ENCODE measurements at regions not wholly inside any gene's neighbourhood (a gene's known extent, or its start where the extent isn't known, plus 50 kb on each side); places are given as distances from the start of the nearest gene placed in this dataset.

DNA sequence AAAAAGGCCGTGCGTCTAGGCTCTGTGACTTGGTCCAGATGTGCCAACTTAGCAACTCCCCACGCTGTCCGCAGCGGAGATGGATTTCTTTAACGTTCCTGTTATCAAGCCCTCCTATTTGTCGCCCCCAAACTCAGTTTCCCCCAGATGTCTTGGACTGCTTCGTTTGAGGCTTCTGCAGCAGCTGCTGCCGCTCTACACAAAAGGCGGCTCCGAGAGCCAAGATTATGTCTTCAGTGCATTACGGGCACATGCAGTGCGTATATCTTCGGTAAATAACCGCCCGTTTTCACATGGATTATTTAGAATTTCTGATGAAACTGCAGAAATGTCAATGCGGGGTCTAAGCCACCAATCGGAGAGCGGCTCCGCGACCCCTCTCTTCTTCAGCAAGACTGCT, 240.6 kb upstream of the ZFHX3 start:
- TF ChIP-seq SIX5 (IDR thresholded peaks at IDR 0.05; ENCODE audit: low read depth, low read length) (no peak), TCF12 (IDR thresholded peaks at IDR 0.05; ENCODE audit: low read depth, low read length) (no peak), EZH2 (IDR thresholded peaks at IDR 0.05; ENCODE audit: low read depth, low read length, severe bottlenecking) (no peak), POLR2A (IDR thresholded peaks at IDR 0.05; ENCODE audit: control extremely low read depth in 1 of 2, low read depth in 2 of 2, low read length in 2 of 2) (no peak), SP1 (IDR thresholded peaks at IDR 0.05; ENCODE audit: low read depth, low read length) (no peak), KDM1A (IDR thresholded peaks at IDR 0.05; ENCODE audit: borderline replicate concordance, low read length) (no peak), SRF (IDR thresholded peaks at IDR 0.05; ENCODE audit: low read depth, low read length) (no peak), EGR1 (IDR thresholded peaks at IDR 0.05; ENCODE audit: borderline replicate concordance, low read depth, low read length) (no peak), CBX8 (IDR thresholded peaks at IDR 0.05; ENCODE audit: borderline replicate concordance, low read depth, low read length) (no peak), RFX5 (IDR thresholded peaks at IDR 0.05; ENCODE audit: borderline replicate concordance, low read depth, low read length) (no peak), TEAD4 (IDR thresholded peaks at IDR 0.05; ENCODE audit: low read depth, low read length) (no peak), FOSL1 (IDR thresholded peaks at IDR 0.05; ENCODE audit: insufficient read depth, low read depth, low read length) (no peak)
- TF ChIP-seq, protein P1, sequence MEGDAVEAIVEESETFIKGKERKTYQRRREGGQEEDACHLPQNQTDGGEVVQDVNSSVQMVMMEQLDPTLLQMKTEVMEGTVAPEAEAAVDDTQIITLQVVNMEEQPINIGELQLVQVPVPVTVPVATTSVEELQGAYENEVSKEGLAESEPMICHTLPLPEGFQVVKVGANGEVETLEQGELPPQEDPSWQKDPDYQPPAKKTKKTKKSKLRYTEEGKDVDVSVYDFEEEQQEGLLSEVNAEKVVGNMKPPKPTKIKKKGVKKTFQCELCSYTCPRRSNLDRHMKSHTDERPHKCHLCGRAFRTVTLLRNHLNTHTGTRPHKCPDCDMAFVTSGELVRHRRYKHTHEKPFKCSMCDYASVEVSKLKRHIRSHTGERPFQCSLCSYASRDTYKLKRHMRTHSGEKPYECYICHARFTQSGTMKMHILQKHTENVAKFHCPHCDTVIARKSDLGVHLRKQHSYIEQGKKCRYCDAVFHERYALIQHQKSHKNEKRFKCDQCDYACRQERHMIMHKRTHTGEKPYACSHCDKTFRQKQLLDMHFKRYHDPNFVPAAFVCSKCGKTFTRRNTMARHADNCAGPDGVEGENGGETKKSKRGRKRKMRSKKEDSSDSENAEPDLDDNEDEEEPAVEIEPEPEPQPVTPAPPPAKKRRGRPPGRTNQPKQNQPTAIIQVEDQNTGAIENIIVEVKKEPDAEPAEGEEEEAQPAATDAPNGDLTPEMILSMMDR (IDR thresholded peaks at IDR 0.05; ENCODE audit: control extremely low read depth in 1 of 3, insufficient read depth in 1 of 3, low read depth in 1 of 3, low read length in 3 of 3), result no peak

Measured in H1 (cell line).